Glomerular visceral epithelial cell (primary cell): ENCODE measurements at regions not wholly inside any gene's neighbourhood (a gene's known extent, or its start where the extent isn't known, plus 50 kb on each side); places are given as distances from the start of the nearest gene placed in this dataset.

ENCODE experiments used
- DNase-seq: peaks from one replicate; pipeline ENCODE4 v3.0.0-alpha.2; 2016; ENCODE audit errors: extremely low spot score

DNA sequence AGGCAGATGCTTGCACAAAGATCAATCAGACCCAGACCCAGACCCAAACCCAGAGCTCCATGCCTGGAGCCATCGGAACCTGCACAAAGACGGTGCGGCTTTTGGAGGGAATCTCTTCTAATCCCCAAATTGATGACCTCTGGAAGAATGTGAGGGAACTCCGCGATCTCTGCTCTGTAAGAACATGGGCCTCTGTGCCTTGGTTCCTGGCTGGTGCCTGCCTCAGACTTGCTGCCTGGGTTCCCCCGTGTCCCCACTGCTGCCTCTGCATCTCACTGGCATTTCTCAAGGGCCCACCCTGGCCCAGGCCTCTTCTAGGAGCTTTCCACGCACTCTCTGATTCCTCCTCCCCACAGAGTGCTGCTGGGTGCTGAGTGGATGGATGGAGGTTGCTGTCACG is 1044.4 kb downstream of the TBC1D22A start:
- DNase-seq, result no peak

DNA sequence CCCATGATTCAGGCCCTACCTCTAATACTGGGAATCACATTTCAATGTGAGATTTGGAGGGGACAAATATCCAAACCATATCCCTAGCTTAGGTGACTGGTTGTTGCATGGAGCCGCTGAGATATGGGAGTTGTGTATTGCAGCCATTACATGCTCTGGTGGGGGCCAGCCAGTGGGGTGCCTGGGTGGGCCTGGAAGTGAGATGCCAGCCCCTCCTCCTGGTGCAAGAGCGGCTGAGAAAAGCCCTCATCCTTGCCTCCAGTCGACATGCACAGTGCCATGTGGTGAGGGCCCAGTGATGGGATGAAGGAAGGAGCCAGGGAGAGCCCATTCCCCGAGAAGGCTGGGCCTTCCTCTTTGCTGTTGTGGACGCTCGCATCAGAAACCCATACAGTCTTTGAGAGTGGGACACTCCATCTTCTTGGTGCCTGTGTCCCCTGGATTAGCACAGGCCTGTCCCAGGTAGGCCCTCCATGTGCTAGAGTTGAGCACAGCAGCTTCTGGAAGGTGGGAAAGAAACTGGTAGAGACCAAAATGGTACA is 1043.0 kb downstream of the TBC1D22A start:
- DNase-seq, result no peak

DNA sequence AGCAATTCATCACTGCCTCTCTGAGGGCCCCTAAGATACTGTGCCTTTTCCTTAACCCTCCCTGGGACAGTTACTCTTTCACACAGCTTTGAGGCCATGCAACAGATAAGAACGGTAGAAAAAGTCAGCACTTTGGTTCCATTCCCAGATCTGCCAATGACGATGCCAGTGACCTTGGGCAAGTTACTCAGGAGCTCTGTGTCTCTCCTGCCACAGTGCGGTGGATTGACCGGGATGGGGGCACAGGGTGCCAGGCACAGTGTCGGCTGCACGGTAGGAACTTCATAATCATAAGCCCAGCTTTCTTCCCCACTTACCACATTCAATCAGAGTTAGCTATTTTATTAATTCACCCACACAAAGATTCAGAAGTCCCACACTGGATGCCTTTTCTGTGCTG is 1041.8 kb downstream of the TBC1D22A start:
- DNase-seq, result no peak

DNA sequence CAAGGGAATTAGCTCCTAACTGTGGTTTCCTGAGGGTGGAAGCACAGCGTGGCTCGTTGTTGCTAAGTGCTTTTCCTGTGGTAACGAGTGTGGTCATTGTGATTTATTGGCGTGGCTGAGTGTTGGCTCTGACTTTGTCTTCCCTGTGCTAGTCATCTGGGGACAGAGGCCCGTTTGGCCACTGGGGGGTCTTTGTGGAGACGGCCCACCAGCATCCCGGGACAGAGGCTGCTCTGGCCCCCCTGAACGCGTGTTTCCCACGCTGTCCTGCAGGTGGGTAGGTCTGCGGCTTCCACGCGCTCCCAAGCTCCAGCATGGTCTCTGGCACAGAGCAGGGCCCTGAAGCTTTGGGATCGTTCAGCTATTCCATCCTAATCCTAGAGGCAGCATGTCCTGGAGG is 1040.0 kb downstream of the TBC1D22A start:
- no peak for DNase-seq

DNA sequence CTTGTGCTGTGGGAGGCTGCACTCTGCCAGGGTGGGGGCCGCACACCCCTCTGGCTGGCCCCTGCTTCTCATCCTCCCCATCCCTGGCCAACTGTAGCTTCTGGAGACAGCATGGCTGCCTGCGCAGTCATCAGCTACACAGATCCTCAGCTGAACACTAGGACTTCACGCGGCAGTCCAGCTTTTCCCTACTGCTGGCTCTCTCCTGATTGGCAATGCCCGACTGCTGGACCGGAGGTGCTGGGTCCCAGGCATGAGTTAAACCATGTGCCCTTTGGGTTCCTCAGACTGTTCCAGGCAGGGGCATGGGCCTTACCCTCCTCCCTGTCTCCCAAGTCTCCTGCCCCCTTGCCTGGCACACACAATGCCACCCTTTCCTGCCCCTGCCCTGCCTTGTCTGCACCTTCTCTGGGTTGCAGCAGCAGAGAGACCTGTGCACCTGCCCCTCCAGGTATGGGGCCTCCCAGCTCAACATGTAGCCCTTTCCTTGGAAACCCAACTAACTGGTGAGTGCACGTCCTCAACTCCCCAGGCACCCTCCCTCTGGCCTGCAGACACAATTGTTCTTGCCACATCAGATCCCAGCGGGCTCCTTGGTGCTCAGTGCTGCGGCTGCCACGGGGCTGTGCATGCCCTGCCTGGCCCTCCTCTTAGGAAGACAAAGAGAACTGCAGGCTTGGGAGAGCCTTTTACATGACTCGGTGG is 1039.2 kb downstream of the TBC1D22A start:
- DNase-seq, result no peak

DNA sequence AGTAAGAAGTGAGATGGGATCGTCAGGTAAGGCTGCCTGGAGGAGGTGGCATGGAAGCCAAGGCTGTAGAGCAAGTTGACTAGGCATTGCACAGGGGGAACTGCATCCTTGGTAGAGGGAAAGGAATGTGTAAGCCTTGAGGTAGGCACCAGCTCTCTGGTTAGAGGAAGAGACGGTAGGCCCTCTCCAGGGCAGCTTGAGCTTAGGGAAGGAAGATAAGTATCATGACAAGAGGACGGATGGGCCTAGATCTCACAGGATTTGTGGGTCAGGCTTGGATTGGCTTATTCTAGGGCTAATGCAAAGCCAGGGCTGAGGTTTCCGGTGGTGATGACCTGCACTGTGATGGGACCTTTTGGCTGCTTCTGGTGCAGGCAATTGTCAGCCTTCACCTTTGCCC is 1035.8 kb downstream of the TBC1D22A start:
- DNase-seq, result no peak

DNA sequence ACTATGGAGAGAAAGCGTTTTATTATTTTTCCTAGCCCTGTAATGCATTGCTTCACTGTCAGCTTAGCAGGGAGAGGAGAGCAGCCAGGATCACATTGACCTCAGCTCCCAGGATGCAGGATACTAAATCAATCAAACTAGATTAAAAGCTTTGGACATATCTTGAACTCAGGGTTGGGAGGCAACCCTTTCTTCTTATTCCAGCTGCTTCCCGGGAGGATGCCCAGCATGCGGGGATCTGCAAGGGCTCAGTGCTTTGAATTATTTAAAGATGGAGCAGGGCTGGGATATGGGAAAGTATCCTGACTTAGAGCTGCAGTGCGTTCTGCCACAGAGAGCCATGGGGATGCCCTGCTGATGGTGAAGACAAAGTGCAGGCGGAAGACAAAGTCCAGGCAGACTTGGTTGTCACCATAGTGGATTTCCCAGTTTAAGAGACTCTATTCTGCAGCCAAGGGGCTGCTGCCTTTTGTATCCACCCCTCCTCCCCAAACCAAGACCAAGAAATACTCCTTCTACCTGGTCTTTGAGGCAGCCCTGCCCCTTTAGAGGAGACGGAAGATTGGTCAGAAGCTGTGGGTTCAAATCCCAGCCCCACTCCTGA is 1035.0 kb downstream of the TBC1D22A start:
- no peak for DNase-seq

DNA sequence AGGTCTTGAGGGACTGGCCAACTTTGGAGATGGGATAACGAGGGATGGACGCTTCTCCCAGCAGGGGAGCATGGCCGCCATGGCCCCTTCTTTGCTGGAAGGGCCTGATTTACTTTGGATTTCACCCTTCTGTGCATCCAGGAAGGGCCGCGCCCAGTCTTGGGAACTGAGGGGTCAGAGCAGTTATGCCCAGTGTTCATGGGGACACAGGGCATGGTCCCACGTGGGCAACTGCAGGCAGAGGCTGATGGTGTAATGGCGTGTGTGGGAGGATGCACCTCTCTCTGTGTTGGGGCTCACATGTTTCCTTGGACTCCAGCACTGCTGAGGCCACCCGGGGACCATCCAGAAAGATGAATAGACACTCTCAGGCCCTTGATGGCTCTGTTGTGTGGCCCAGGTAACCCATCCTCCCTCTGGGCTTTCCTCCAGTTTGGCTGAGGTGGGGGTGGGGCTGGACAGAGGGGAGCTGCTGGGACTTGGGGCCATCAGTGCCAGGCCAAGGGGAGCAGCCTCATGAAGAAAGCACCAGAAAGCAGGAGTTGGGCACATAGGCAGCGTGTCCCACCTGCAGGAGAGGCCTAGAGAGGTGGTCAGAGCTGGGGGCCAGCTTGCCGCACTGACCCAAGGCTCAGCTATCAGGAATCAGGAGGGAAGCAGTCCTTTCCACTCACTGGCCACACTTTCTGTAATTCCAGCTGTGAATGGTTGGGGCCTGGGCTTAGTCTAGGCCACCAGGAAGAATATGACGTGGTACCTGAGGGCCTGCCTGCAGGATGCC is 1033.9 kb downstream of the TBC1D22A start:
- no peak for DNase-seq

DNA sequence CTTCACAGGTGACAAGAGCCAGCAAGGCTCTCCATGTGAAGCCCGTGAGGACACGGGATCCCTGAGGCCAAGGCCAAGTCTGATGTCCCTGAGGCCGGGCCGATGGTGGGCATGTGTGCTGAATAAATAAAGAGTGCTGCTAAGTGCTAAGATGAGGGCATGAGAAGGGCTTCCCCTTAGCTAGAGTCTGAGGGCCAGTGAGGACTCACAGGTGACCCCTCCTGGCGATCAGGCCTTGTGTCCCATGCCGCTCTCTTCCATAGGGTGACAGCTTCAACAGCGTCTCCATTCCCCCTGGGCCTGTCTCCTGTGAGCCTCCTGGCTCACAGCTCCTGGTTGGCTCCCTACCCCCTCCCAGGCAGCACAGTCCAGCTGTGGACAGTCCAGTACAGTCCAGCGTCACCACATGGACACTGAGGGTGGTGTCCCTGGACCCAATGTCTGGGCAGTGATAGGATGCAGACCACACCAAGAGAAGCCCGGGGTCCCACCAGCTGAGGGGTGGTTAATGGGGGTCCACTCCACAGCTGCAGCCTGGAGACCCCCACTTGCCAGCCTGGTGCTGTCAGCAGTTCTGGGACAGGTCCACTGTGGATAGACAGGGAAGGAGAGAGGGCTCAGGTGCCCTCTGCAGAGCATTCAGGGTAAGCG is 1033.2 kb downstream of the TBC1D22A start:
- DNase-seq, result no peak

DNA sequence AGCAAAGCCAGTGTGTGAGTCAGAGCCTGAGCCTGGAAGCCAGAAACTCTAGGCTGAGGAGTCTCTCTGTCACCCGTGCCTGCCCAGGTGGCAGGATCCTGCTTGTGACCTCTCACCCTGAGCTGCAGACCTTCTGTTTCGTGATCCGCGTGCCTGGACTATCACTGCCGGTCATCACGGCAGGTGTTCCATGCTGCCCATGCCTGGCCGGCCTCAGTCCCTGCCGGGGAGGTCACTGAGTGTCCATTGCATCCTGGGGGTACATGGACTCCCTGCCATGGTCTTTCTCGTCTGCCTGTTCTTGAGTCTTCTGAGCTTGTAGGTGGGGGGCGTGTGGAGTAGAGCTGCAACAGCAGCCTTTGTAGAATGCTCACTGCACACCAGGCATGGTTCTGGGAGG is 1032.4 kb downstream of the TBC1D22A start:
- no peak for DNase-seq

DNA sequence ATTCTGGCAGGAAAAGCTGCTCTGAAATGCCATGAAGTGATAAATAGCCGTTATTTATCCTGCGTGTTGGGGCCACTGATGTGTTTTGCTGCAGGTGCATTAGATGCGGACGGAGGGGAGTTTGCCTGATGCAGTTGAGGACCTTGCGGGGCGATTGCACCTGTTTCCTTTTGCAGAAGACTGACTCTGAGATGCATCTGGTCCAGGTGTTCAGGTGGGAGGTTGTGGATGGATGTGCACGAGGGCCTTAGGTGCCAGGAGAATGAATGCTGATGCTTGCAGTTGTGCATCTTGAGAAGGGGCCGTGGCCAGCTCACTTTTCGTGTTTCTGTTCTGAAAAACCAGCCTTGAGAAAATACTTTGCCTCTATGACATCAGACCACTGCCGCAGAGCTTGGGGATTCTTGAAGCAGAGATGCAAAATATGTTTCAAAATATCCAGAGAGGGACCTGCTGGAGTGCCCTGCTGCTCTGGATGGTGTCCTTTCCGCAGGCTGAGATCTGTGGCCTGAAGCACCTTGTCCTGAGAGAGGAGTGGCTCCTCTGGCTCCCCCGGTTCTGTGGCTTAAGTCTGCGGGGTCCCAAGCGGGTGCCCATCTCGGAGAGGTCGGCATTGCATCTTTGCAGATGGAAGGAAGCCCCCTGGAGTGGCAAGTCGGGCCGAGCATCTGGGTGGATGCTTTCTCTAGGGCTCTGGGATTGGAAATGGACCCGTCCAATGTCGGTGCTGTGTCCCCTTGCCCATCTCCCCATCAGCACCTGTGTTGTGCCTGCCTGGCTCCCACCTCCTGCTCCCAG is 1031.1 kb downstream of the TBC1D22A start:
- no peak for DNase-seq

DNA sequence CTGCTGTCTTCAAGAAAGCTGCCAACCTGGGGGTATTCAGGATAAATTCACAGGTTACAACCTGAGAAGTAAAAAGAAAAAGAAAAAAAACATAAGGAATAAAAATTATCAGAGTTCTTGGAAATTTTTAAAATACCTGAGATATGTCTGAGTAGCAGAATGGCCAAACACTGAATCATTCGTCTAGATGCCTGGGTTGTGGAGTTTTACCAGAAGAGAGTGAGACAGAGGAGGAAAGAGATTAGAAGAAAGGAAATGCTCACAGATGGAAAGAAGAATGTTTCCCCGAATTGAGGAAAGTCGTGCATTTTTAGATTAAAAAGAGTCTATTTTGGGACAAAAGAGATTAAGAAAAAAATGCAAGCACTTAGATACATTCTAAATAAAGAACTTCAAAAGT is 1026.7 kb downstream of the TBC1D22A start:
- DNase-seq, result no peak

DNA sequence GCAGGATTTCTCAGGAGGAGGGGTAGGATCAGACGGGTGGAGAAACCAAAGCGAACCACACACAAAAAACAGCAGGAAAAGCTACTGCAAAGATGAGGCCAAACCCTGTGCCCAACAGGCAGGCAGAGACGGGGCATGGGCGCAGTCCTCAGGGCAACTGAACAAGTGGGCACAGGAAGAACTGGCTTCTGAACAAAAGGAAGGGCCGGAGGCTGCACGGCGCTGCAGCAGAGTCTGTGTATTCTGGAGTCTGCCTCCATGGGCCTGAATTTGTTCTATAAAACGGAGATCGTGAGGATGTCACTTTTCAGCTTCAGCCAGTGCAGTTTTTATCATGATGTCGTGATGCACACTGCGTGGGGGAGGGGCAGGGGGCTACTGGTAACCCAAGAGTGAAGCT is 1026.0 kb downstream of the TBC1D22A start:
- DNase-seq, result no peak

DNA sequence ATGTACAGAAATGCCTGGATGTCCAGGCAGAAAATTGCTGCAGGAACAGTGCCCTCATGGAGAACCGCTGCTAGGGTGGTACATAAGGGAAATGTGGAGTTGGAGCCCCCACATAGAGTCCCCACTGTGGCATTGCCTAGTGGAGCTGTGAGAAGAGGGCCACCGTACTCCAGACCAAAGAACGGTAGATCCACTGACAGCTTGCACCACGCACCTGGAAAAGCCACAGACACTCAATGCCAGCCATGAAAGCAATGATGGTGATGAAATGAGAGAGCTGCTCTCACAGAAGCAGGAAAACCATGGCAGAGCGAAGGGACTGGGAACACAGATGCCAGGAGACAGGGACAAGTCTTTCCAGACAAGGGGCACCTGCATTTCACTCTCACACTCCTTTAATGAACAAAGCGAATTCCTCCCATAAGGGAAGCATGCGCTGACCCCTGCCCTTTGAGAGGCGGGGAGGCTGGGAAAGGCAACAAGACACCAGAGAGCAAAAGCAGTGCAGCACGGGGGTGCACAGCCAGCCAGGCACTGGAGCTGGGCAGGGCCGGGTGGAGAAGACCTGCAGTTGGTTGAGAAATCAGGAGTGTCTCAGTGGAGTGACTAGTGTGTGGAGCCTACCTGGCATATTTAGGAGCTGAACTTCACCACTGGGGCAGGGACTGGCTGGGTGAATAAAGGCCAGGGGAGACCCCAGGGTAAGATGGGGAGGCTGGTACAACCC is 1025.2 kb downstream of the TBC1D22A start:
- no peak for DNase-seq

DNA sequence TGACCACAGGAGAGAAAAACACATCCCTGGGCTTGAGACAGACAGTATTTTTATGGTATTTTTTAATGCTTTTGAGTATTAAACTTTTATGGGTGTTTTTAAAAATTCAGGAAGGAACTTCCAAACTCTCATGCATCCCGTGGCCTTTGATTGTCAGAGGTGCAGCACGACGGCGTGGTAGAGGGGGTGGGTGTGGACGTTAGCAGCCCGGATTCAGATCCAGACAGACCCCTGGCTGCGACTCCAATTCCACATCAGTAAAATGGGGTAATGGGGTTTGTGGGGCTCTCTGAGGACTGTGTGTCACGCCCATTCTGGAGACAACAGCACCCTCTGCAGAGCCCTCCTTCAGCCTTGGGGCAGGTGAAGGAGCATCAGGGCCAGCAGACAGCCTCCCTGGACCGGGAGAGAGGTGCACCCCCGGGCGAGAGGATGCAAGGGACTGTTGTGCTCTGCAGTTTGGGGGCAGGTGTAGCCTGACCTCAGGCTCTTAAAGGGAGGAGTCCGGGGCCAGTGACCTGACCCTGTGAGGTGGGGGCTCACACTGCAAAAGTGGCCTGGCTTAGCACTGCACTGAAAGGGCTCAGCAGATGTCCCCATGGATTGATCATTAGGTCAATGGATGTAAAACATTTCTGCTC is 1024.3 kb downstream of the TBC1D22A start:
- no peak for DNase-seq

DNA sequence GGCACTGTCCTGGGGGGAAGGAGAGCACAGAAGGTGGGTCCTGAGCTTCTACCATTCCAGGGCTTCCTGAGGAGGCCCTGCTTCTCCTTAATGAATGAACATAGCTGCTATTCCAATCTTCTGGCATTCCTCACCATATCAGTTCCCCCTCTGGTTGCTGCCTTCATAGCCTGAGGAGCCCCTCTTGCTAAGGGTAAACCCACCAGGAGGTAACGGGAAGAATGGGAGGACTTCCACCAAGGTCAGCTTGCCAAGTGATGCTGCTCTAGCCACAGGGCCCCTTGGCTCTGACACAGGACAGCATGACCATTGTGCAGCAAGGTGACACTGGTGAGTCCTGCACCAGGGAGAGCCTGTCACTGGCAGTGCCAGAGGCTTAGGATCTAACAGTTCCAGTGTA is 1022.5 kb downstream of the TBC1D22A start:
- no peak for DNase-seq

DNA sequence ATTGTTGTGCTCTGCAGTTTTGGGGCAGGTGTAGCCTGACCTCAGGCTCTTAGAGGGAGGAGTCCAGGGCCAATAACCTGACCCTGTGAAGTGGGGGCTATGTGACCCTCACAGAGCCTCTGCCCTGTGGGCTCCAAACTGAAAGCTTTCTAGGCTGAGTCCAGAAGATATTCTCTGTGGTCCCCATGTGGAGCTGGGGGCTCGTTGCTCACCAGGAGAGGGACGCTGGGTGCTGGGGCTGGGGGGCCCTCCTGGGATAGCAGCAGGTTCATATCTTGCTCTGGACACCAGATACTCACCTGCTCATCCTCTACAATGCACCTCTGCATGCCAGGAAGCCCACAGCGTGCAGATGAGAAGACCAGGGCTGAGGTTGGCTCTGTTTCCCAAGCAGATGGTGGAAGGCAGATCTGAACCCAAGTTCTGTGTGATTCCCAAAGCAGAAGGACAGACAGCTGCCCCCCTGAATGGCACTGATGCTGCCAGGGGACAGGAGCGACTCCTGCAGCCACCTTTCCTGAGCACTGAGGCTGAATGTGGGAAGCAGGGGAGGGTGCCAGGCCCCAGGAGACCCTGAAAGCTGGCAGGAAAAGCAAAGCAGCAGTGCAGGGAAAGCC is 1022.0 kb downstream of the TBC1D22A start:
- no peak for DNase-seq

DNA sequence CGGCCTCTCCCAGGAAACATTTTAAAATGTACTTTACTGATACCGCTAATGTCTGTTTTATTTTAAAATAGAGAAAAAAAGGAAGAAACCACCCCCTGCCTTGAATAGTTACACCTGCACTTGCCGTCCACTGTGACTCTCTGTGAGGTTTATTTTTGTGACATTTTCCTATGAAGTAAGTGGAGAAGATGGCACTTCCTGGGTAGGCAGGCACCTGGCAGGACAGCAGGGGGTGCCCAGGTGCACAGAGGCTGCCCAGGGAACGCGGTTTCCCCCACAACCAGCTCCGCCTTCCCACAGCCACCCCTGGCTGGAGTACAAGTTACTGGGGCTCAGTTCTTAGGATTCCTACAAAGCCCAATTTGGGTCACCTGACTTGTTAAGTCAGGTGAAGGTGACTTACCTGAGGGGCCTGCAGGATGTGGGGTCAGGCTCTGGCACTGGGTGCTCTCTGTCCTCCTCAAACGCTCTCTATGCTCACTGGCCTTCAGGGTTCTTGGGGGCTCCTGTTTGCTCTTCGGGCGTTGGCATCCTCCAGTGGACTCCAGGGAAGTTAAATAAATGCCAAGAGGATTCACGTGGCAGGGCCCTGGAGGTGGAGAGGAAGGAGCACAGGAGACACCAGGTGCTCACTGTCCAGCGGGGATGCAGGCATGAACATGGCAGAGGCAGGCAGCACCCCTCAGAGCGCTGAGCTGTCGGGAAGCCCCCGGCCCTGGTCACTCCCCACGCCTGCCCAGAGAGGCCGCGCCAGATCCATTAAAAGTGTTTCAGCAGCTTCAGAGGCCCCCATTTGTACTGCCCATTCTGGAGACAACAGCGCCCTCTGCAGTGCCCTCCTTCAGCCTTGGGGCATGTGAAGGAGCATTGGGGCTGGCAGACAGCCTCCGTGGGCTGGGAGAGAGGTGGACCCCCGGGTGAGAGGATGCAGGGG is 1021.2 kb downstream of the TBC1D22A start:
- DNase-seq, result no peak
